HEK293 (cell line): ENCODE measurements at regions not wholly inside any gene's neighbourhood (a gene's known extent, or its start where the extent isn't known, plus 50 kb on each side); places are given as distances from the start of the nearest gene placed in this dataset.

Experiments
- CTCF ChIP-seq: fragments of 450-650 bp; formaldehyde crosslinking; IDR thresholded peaks from 2 replicates; pipeline ENCODE4 v1.5.1; 2016; ENCODE audit warnings: missing biosample characterization, missing genetic modification characterization
- HIC1 ChIP-seq: fragments of 450-650 bp; formaldehyde crosslinking; IDR thresholded peaks from 2 replicates; pipeline ENCODE4 v1.5.1; 2016; ENCODE audit warnings: missing biosample characterization, missing genetic modification characterization
- MYNN ChIP-seq: fragments of 450-650 bp; formaldehyde crosslinking; IDR thresholded peaks from 2 replicates; pipeline ENCODE4 v1.5.1; 2016; ENCODE audit warnings: missing biosample characterization, missing genetic modification characterization, borderline replicate concordance
- PATZ1 ChIP-seq: fragments of 450-650 bp; formaldehyde crosslinking; IDR thresholded peaks from 2 replicates; pipeline ENCODE4 v1.5.1; 2016; ENCODE audit warnings: missing biosample characterization, missing genetic modification characterization
- ZBTB21 ChIP-seq: fragments of 450-650 bp; formaldehyde crosslinking; IDR thresholded peaks from 2 replicates; pipeline ENCODE4 v1.5.1; 2017; ENCODE audit warnings: missing biosample characterization, missing genetic modification characterization
- ZFP69B ChIP-seq: fragments of 450-650 bp; formaldehyde crosslinking; IDR thresholded peaks from 2 replicates; pipeline ENCODE4 v1.5.1; 2016; ENCODE audit warnings: missing biosample characterization, missing genetic modification characterization
- ZNF18 ChIP-seq: fragments of 450-650 bp; formaldehyde crosslinking; IDR thresholded peaks from 2 replicates; pipeline ENCODE4 v1.5.1; 2016; ENCODE audit warnings: missing biosample characterization, missing genetic modification characterization
- ZNF239 ChIP-seq: fragments of 450-650 bp; formaldehyde crosslinking; IDR thresholded peaks from 2 replicates; pipeline ENCODE4 v1.5.1; 2016; ENCODE audit warnings: missing biosample characterization, missing genetic modification characterization
- ZNF324 ChIP-seq: fragments of 450-650 bp; formaldehyde crosslinking; IDR thresholded peaks from 2 replicates; pipeline ENCODE4 v1.5.1; 2016; ENCODE audit warnings: missing biosample characterization, missing genetic modification characterization
- ZNF549 ChIP-seq: fragments of 450-650 bp; IDR thresholded peaks from 2 replicates; pipeline ENCODE4 v1.5.1; 2018; ENCODE audit warnings: missing biosample characterization, missing genetic modification characterization, mild to moderate bottlenecking, inconsistent platforms, moderate library complexity
- ZNF626 ChIP-seq: fragments of 450-650 bp; sonication (Bioruptor Pico); formaldehyde crosslinking; IDR thresholded peaks from 2 replicates; pipeline ENCODE4 v1.5.1; 2018; ENCODE audit warnings: missing biosample characterization, missing genetic modification characterization, inconsistent platforms
- ZNF670 ChIP-seq: fragments of 450-650 bp; formaldehyde crosslinking; IDR thresholded peaks from 2 replicates; pipeline ENCODE4 v1.5.1; 2016; ENCODE audit warnings: missing biosample characterization, missing genetic modification characterization, low read depth

GRCh38 chr13:110797230-110797877, 83.9 kb downstream of the ING1 start:
- TF ChIP-seq ZNF626 (no peak), ZNF239 (no peak), MYNN (tag by site-specific recombination) (no peak), ZBTB21 (no peak), ZFP69B (tag by site-specific recombination) (no peak), CTCF (tag by site-specific recombination) (no peak), HIC1 (tag by site-specific recombination) (no peak), ZNF18 (tag by site-specific recombination) (no peak), ZNF670 (tag by site-specific recombination) (no peak), ZNF549 (no peak), PATZ1 (tag by site-specific recombination) (no peak), ZNF324 (tag by site-specific recombination) (no peak)
